Suprapubic skin (tissue), 4 donors: ENCODE measurements at regions not wholly inside any gene's neighbourhood (a gene's known extent, or its start where the extent isn't known, plus 50 kb on each side); places are given as distances from the start of the nearest gene placed in this dataset.
"Not testable (repeated sequence)": the region's sequence is repeated elsewhere in the genome, so short reads cannot be mapped to it uniquely, and the experiment has no call there.

Experiments
- DNase-seq, 2 donors: peaks; one replicate each; pipeline ENCODE4 v3.0.0-alpha.2; 2019; ENCODE audit warnings: low spot score in 2 of 2
- H3K27ac ChIP-seq: fragments of 200-600 bp; sonication (generic); one replicate; pipeline ENCODE4 v1.5.1; 2019
- H3K27me3 ChIP-seq: fragments of 200-600 bp; sonication (generic); one replicate; pipeline ENCODE4 v1.5.1; 2019
- H3K36me3 ChIP-seq: fragments of 200-600 bp; sonication (generic); one replicate; pipeline ENCODE4 v1.5.1; 2019
- H3K4me1 ChIP-seq: fragments of 200-600 bp; sonication (generic); one replicate; pipeline ENCODE4 v1.5.1; 2019
- H3K4me3 ChIP-seq: fragments of 200-600 bp; sonication (generic); one replicate; pipeline ENCODE4 v1.5.1; 2019; ENCODE audit warnings: mild to moderate bottlenecking
- H3K9me3 ChIP-seq: fragments of 200-600 bp; sonication (generic); one replicate; pipeline ENCODE4 v1.5.1; 2019
- EP300 ChIP-seq: sonication (generic); formaldehyde crosslinking; IDR thresholded peaks from one replicate; pipeline ENCODE4 v1.6.1; 2017; ENCODE audit warnings: antibody characterized with exemption
- POLR2A ChIP-seq, 2 donors: fragments of 450-650 bp; IDR thresholded peaks; one replicate each; pipeline ENCODE4 v1.6.1; 2017; ENCODE audit warnings: antibody characterized with exemption in 2 of 2, mild to moderate bottlenecking in 2 of 2, moderate library complexity in 2 of 2
- POLR2AphosphoS5 ChIP-seq, 3 donors: sonication (generic); formaldehyde crosslinking; IDR thresholded peaks; one replicate each; pipeline ENCODE4 v1.6.1; 2017; ENCODE audit warnings: antibody characterized with exemption in 3 of 3
- WGBS: methylation state at CpG from one replicate; pipeline ENCODE4 v1.1.5; 2018; 5-methylcytosine and 5-hydroxymethylcytosine counted together
- TF ChIP-seq, protein P1 (sequence below), 2 donors: fragments of 200-600 bp in 1 of 2; fragments of 450-650 bp in 1 of 2; sonication (generic) in 1 of 2; IDR thresholded peaks; one replicate each; pipeline ENCODE4 v1.5.1; 2016 to 2019; ENCODE audit warnings: antibody characterized with exemption in 2 of 2, mild to moderate bottlenecking in 1 of 2, moderate library complexity in 1 of 2

GRCh38 chr9:78698371-78698770, 401.4 kb downstream of the PSAT1 start:
- Histone ChIP-seq H3K4me3 (no peak overlapping the region), H3K9me3 (no peaks in the 10 kb centered on the region), H3K27me3 (no peaks in the 10 kb centered on the region), H3K36me3 (no peaks in the 10 kb centered on the region), H3K27ac (no peak overlapping the region), H3K4me1 (no peaks in the 10 kb centered on the region)
- no peak for DNase-seq
- TF ChIP-seq POLR2AphosphoS5 (IDR thresholded peaks at IDR 0.05), result no peak
- TF ChIP-seq, protein P1, sequence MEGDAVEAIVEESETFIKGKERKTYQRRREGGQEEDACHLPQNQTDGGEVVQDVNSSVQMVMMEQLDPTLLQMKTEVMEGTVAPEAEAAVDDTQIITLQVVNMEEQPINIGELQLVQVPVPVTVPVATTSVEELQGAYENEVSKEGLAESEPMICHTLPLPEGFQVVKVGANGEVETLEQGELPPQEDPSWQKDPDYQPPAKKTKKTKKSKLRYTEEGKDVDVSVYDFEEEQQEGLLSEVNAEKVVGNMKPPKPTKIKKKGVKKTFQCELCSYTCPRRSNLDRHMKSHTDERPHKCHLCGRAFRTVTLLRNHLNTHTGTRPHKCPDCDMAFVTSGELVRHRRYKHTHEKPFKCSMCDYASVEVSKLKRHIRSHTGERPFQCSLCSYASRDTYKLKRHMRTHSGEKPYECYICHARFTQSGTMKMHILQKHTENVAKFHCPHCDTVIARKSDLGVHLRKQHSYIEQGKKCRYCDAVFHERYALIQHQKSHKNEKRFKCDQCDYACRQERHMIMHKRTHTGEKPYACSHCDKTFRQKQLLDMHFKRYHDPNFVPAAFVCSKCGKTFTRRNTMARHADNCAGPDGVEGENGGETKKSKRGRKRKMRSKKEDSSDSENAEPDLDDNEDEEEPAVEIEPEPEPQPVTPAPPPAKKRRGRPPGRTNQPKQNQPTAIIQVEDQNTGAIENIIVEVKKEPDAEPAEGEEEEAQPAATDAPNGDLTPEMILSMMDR (IDR thresholded peaks at IDR 0.05), result no peak
- no peak for TF ChIP-seq EP300
- TF ChIP-seq POLR2A (IDR thresholded peaks at IDR 0.05), result no peak
- WGBS, result 80% methylated on average over 2 of the region's 2 CpGs

GRCh38 chr9:78699217-78699616, 402.3 kb downstream of the PSAT1 start:
- H3K27ac ChIP-seq, result not testable (repeated sequence)

DNA sequence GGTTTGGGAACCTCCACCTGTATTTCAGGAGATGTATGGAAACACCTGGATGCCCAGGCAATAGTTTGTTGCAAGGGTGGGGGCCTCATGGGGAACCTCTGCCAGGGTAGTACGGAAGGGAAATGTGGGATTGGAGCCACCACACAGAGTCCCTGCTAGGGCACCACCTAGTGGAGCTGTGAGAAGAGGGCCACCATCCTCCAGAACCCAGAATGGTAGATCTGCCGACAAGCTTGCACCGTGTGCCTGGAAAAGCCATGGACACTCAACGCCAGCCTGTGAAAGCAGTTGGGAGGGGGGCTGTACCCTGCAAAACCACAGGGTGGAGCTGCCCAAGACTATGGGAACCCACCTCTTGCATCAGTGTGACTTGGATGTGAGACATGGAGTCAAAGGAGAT, 407.2 kb downstream of the PSAT1 start:
- H3K4me1 ChIP-seq, DNase-seq, H3K36me3 ChIP-seq, H3K9me3 ChIP-seq, H3K27me3 ChIP-seq, H3K27ac ChIP-seq, H3K4me3 ChIP-seq: not testable (repeated sequence)
- WGBS, result 83% methylated on average over 4 of the region's 4 CpGs

More at GRCh38 chr9:78699217-78699616, 402.3 kb downstream of the PSAT1 start:
- H3K36me3 ChIP-seq, H3K27me3 ChIP-seq, DNase-seq, H3K4me1 ChIP-seq, H3K4me3 ChIP-seq, H3K9me3 ChIP-seq: not testable (repeated sequence)
- WGBS, result 92% methylated on average over 3 of the region's 3 CpGs

- no peaks in the 10 kb centered on the region for H3K27me3 ChIP-seq
- WGBS, result 76% methylated on average over 3 of the region's 3 CpGs
- DNase-seq, result no peak
- H3K36me3 ChIP-seq, result no peaks in the 10 kb centered on the region
- no peak overlapping the region for H3K27ac ChIP-seq
- H3K4me1 ChIP-seq, result no peaks in the 10 kb centered on the region
- no peaks in the 10 kb centered on the region for H3K9me3 ChIP-seq
- no peak overlapping the region for H3K4me3 ChIP-seq
- TF ChIP-seq EP300, result no peak
- TF ChIP-seq, protein P1 (IDR thresholded peaks at IDR 0.05), result no peak
- TF ChIP-seq POLR2A (IDR thresholded peaks at IDR 0.05), result no peak
- no peak for TF ChIP-seq POLR2AphosphoS5 (IDR thresholded peaks at IDR 0.05)
Observed at GRCh38 chr9:78707080-78707479, 410.2 kb downstream of the PSAT1 start.

DNA sequence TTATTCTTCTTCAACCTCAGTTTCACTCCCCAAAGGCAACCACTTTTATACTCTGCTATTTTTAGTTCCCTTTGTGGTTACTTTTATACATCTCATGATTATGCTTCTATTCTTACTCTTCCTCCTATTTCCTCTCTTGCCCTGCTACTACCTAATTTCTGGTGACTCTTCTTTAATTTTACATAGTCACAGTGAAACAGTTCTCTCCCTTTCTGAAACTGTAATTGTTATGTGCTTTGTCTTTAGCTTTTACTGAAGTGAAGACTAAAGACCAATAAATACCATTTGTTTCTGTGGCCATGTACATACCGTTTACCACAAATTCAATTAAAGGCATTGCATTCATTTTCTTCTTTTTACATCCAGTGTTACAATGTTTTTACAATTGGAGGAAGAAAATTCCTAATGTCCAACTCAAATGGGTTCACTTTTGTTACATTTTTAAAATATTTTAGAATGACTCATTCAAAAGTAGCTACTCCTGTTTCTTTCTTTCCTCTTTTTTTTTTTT, 410.6 kb downstream of the PSAT1 start:
- H3K27ac ChIP-seq, result no peak overlapping the region
- H3K36me3 ChIP-seq, result no peaks in the 10 kb centered on the region
- H3K4me3 ChIP-seq, result no peak overlapping the region
- no peaks in the 10 kb centered on the region for H3K4me1 ChIP-seq
- WGBS, result 47% methylated on average over 1 of the region's 1 CpG
- TF ChIP-seq POLR2AphosphoS5 (IDR thresholded peaks at IDR 0.05), result no peak
- TF ChIP-seq POLR2A (IDR thresholded peaks at IDR 0.05), result no peak
- no peak for TF ChIP-seq EP300
- TF ChIP-seq, protein P1 (IDR thresholded peaks at IDR 0.05), result no peak
- no peaks in the 10 kb centered on the region for H3K27me3 ChIP-seq
- H3K9me3 ChIP-seq, result no peaks in the 10 kb centered on the region
- DNase-seq, result no peak

- TF ChIP-seq, protein P1 (IDR thresholded peaks at IDR 0.05), result no peak
- no peak for TF ChIP-seq POLR2AphosphoS5 (IDR thresholded peaks at IDR 0.05)
- TF ChIP-seq EP300, result no peak
- TF ChIP-seq POLR2A (IDR thresholded peaks at IDR 0.05), result no peak
- Histone ChIP-seq H3K9me3 (no peaks in the 10 kb centered on the region), H3K27ac (no peak overlapping the region), H3K4me3 (no peak overlapping the region), H3K27me3 (no peaks in the 10 kb centered on the region), H3K36me3 (no peaks in the 10 kb centered on the region), H3K4me1 (no peaks in the 10 kb centered on the region)
- 39% methylated on average over 4 of the region's 4 CpGs for WGBS
- DNase-seq, result no peak
Observed at GRCh38 chr9:78712903-78713613, 416.1 kb downstream of the PSAT1 start.
